NCI-H69 (cell line): ENCODE measurements at regions not wholly inside any gene's neighbourhood (a gene's known extent, or its start where the extent isn't known, plus 50 kb on each side); places are given as distances from the start of the nearest gene placed in this dataset.

ENCODE experiments used
- DNase-seq: peaks from one replicate; lab custom pipeline; 2025; lab: John Stamatoyannopoulos, UW

GRCh38 chr10:49243610-49244283 is 55.2 kb upstream of the C10orf71 start:
- no peak for DNase-seq

GRCh38 chr10:49243139-49243538 is 54.9 kb upstream of the TMEM273 start:
- DNase-seq, result no peak

- peak; percentile 7 for DNase-seq
These were observed 54.4 kb upstream of the TMEM273 start for GRCh38 chr10:49242604-49243003.

GRCh38 chr10:49241385-49241784 is 53.2 kb upstream of the TMEM273 start:
- DNase-seq, result no peak

- DNase-seq, result no peak
These were observed 52.8 kb upstream of the TMEM273 start for GRCh38 chr10:49240946-49241345.
